Suprapubic skin (tissue), 3 donors: ENCODE measurements at regions not wholly inside any gene's neighbourhood (a gene's known extent, or its start where the extent isn't known, plus 50 kb on each side); places are given as distances from the start of the nearest gene placed in this dataset.

ENCODE experiments used
- EP300 ChIP-seq: sonication (generic); formaldehyde crosslinking; IDR thresholded peaks from one replicate; pipeline ENCODE4 v1.6.1; 2017; ENCODE audit warnings: antibody characterized with exemption
- POLR2A ChIP-seq, 2 donors: fragments of 450-650 bp; IDR thresholded peaks; one replicate each; pipeline ENCODE4 v1.6.1; 2017; ENCODE audit warnings: antibody characterized with exemption in 2 of 2, mild to moderate bottlenecking in 2 of 2, moderate library complexity in 2 of 2
- TF ChIP-seq, protein P1 (sequence below), 2 donors: fragments of 200-600 bp in 1 of 2; fragments of 450-650 bp in 1 of 2; sonication (generic) in 1 of 2; IDR thresholded peaks; one replicate each; pipeline ENCODE4 v1.5.1; 2016 to 2019; ENCODE audit warnings: antibody characterized with exemption in 2 of 2, mild to moderate bottlenecking in 1 of 2, moderate library complexity in 1 of 2

DNA sequence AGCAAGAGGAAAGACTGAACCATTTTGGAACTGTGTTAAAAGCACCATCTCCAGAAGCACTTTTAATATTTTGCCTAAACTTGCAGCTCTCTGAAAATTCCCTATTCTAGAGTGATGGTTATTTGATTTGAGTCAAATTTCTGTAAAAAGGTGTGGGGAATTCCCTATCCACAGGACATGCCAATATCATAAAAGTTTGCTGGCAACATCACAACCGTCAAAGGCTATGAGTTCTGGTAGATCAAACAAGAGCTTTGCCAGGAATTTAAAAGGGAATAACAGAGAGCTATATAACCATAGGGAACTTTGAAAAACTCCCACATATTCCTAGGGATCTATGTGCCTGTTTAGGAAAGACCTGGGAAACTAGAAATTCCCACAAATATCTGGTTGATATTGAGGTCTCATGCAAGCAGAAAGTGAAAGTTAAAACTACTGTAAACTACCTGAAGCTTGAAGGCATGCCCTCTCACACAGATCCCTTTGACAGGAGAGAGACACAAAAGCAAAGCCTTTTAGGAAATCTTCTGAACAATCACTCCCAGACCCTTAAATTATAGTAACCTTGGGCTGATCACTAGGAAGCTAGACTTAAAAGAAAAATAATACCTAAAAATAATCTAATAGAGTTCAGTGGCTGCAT lies 549.9 kb downstream of the ANXA1 start:
- TF ChIP-seq, protein P1, sequence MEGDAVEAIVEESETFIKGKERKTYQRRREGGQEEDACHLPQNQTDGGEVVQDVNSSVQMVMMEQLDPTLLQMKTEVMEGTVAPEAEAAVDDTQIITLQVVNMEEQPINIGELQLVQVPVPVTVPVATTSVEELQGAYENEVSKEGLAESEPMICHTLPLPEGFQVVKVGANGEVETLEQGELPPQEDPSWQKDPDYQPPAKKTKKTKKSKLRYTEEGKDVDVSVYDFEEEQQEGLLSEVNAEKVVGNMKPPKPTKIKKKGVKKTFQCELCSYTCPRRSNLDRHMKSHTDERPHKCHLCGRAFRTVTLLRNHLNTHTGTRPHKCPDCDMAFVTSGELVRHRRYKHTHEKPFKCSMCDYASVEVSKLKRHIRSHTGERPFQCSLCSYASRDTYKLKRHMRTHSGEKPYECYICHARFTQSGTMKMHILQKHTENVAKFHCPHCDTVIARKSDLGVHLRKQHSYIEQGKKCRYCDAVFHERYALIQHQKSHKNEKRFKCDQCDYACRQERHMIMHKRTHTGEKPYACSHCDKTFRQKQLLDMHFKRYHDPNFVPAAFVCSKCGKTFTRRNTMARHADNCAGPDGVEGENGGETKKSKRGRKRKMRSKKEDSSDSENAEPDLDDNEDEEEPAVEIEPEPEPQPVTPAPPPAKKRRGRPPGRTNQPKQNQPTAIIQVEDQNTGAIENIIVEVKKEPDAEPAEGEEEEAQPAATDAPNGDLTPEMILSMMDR (IDR thresholded peaks at IDR 0.05), result no peak
- TF ChIP-seq POLR2A (IDR thresholded peaks at IDR 0.05), result no peak
- TF ChIP-seq EP300, result no peak
